Activated CD8-positive, alpha-beta memory T cell treated with anti-CD3 and anti-CD28 coated beads, Interleukin-2, amount 50 U/mL, for 4 hours (primary cell): ENCODE measurements at regions not wholly inside any gene's neighbourhood (a gene's known extent, or its start where the extent isn't known, plus 50 kb on each side); places are given as distances from the start of the nearest gene placed in this dataset.

Experiments
- DNase-seq: peaks from one replicate; pipeline ENCODE4 v3.0.0-alpha.2; 2020

- no peak for DNase-seq
These were observed 337.4 kb upstream of the PIK3C3 start for GRCh38 chr18:41617647-41618046.

GRCh38 chr18:41613003-41613609 lies 341.9 kb upstream of the PIK3C3 start:
- DNase-seq = no peak

- DNase-seq = no peak
These were observed 350.1 kb upstream of the PIK3C3 start for GRCh38 chr18:41604964-41605363.

- no peak for DNase-seq
These were observed 353.0 kb upstream of the PIK3C3 start for GRCh38 chr18:41602034-41602433.

- no peak for DNase-seq
These were observed 354.2 kb upstream of the PIK3C3 start for GRCh38 chr18:41600693-41601391.

- DNase-seq = no peak
These were observed 355.6 kb upstream of the PIK3C3 start for GRCh38 chr18:41599466-41599865.

- DNase-seq = no peak
These were observed 360.5 kb upstream of the PIK3C3 start for GRCh38 chr18:41594582-41594981.

GRCh38 chr18:41593171-41593675 lies 361.8 kb upstream of the PIK3C3 start:
- no peak for DNase-seq

GRCh38 chr18:41587976-41588375 lies 367.1 kb upstream of the PIK3C3 start:
- DNase-seq = no peak

GRCh38 chr18:41585512-41585911 lies 369.5 kb upstream of the PIK3C3 start:
- no peak for DNase-seq

- DNase-seq = no peak
These were observed 375.8 kb upstream of the PIK3C3 start for GRCh38 chr18:41579185-41579584.

- DNase-seq = no peak
These were observed 377.5 kb upstream of the PIK3C3 start for GRCh38 chr18:41577529-41577928.

- no peak for DNase-seq
These were observed 378.4 kb upstream of the PIK3C3 start for GRCh38 chr18:41576643-41577042.

GRCh38 chr18:41569867-41570266 lies 385.2 kb upstream of the PIK3C3 start:
- DNase-seq = no peak

- no peak for DNase-seq
These were observed 393.1 kb upstream of the PIK3C3 start for GRCh38 chr18:41561961-41562360.

- no peak for DNase-seq
These were observed 396.3 kb upstream of the PIK3C3 start for GRCh38 chr18:41558715-41559114.

GRCh38 chr18:41553716-41554115 lies 401.3 kb upstream of the PIK3C3 start:
- no peak for DNase-seq

- DNase-seq = no peak
These were observed 406.3 kb upstream of the PIK3C3 start for GRCh38 chr18:41548521-41549260.

- no peak for DNase-seq
These were observed 409.7 kb upstream of the PIK3C3 start for GRCh38 chr18:41545091-41545888.

- DNase-seq = no peak
These were observed 411.2 kb upstream of the PIK3C3 start for GRCh38 chr18:41543815-41544214.

GRCh38 chr18:41540237-41540871 lies 414.7 kb upstream of the PIK3C3 start:
- no peak for DNase-seq

GRCh38 chr18:41538751-41539150 lies 416.3 kb upstream of the PIK3C3 start:
- DNase-seq = no peak

GRCh38 chr18:41537666-41538065 lies 417.4 kb upstream of the PIK3C3 start:
- DNase-seq = no peak
